ENCODE measurements at regions not wholly inside any gene's neighbourhood (a gene's known extent, or its start where the extent isn't known, plus 50 kb on each side); places are given as distances from the start of the nearest gene placed in this dataset.

DNA sequence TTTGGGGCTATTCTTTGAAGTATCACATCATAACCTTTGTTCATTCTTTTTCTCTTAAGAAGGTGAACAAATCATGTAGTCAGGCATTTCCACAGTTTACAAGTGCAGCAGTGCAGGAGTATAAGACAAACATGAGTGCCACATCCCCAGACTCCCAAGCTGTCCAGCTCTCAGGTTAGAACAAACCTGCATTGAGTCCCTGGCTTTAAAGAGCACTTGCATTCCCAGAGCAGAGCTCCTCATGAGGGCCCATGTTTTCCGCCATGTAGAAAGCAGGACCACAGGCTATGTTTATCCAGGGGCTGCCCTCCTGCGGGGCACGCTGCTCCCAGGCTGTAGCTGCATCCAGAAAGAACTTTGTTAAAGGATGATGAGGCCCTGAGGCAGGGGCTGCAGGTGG, 267.7 kb downstream of the TLE3 start:
- no peak for TF ChIP-seq POLR2A (IDR thresholded peaks at IDR 0.05; ENCODE audit: low read length)
- TF ChIP-seq GATA1 (IDR thresholded peaks at IDR 0.05; ENCODE audit: low read depth, low read length): no peak
